ENCODE measurements at regions not wholly inside any gene's neighbourhood (a gene's known extent, or its start where the extent isn't known, plus 50 kb on each side); places are given as distances from the start of the nearest gene placed in this dataset.

GRCh38 chr1:194164755-194165154, 978.3 kb upstream of the B3GALT2 start:
- no peak for TF ChIP-seq CTCF (IDR thresholded peaks at IDR 0.05)
- no peak for TF ChIP-seq EZH2phosphoT487 (IDR thresholded peaks at IDR 0.05)
- no peak for TF ChIP-seq EZH2 (IDR thresholded peaks at IDR 0.05)

Data from neural progenitor cell (in vitro differentiated cells).